ENCODE measurements at regions not wholly inside any gene's neighbourhood (a gene's known extent, or its start where the extent isn't known, plus 50 kb on each side); places are given as distances from the start of the nearest gene placed in this dataset.
A peak's percentile ranks its signal among the peaks of the same experiment; 100 is the strongest.
"Not testable (repeated sequence)": the region's sequence is repeated elsewhere in the genome, so short reads cannot be mapped to it uniquely, and the experiment has no call there.

DNA sequence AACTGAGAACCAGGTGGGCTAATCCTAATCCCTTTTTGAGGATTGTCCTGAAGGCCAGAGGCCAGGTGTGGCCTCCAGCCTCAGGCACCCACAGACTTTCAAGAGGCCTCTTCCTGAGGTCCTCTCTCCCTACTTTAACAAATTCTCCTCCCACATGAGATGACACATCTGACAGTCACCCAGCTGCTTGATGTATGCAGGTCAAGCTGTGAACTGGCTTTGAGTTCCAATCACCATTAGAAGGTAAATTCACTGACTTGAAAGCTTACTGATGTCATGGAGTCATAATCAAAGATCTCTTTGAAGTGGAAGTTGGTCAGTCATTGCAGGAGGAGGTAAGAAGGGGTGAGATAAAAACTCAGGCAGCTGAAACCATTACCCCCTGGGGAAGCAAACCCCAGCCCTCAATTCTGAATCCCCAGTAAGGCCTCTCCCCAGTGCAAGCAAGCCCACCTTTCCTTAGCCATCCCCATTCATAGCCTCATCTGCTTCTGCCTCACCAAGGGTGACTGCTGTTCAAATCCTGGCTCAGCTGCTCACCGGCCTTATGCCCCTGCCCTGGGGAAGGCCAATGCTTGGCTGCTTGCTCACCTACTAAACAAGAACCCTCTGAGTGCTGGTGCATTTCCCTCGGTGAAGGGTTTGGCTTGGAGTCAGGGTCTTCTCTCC, 196.3 kb downstream of the BCL2L11 start:
- not testable (repeated sequence) for ATAC-seq, H3K4me3 ChIP-seq

DNA sequence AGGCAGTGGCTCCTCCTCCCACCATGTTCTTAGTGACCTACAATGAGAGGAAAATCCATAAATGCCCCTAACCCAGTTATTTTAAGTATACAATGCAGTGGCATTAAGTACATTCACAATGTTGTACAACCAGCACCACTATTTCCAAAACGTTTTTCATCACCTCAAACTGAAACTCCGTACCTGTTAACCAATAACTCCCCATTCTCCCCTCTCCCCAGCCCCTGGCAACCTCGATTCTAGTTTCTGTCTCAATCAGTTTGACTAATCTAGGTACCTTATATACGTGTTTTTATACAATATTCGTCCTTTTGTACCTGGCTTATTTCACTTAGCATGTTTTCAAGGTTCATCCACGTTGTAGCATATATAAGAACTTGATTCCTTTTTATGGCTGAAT, 198.8 kb downstream of the BCL2L11 start:
- not testable (repeated sequence) for DNase-seq, FAIRE-seq
- WGBS, 2 donors, result 73 to 77% methylated on average over 2 to 3 of the region's 6 CpGs

More for the DNA sequence above, 196.3 kb downstream of the BCL2L11 start:
- H3K9me3 ChIP-seq; H3K36me3 ChIP-seq; FAIRE-seq; intact Hi-C loops (cut with DNase I); H3K27ac ChIP-seq; H3K27me3 ChIP-seq; DNase-seq; H3K4me1 ChIP-seq: not testable (repeated sequence)
- 73 to 90% methylated on average over 2 of the region's 2 CpGs for WGBS, 2 donors

DNA sequence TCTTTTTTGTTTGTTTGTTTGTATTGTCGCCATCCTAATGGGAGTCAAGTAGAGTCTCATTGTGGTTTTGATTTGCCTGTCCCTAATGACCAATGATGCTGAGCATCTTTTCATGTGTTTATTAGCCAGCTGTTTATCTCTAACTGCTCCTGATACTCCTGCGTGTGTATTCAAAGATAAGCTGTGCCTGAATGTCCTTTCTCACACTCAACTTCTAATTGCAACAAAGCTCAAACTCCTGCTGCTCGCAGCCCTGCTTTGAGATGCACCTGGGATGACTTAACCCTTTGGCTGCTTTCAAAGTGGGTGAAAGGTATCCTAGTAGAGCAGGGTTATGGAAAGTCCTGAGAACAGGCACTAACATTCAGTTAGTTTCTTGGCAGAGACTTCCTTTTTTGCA, 199.6 kb downstream of the BCL2L11 start:
- not testable (repeated sequence) for FAIRE-seq

More for the DNA sequence above, 198.8 kb downstream of the BCL2L11 start:
- H3K27ac ChIP-seq; H3K4me1 ChIP-seq; ATAC-seq; H3K4me3 ChIP-seq; intact Hi-C loops (cut with DNase I); H3K27me3 ChIP-seq; H3K36me3 ChIP-seq; H3K9me3 ChIP-seq: not testable (repeated sequence)

DNA sequence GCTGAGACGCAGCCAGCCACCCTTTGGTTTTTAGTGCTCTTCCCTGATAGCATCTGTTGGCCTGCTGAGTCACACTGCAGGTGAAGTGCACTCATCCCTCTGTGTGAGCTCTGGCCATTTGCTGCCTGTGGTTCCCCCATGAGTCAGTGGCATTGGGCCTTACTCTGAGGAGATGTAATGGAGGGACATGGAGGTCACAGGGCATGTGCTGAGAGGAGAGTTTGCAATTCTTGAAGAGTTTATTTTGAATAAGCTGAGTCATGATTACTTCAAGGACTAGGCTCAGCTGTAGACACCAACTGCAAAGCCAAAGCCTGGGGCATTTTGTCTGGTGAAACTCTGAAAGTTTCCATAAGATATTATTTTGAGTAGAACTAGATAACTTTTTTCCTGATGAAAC, 200.3 kb downstream of the BCL2L11 start:
- H3K4me3 ChIP-seq; H3K9me3 ChIP-seq; H3K4me1 ChIP-seq; intact Hi-C loops (cut with DNase I); H3K27me3 ChIP-seq; FAIRE-seq; H3K27ac ChIP-seq; H3K36me3 ChIP-seq; DNase-seq: not testable (repeated sequence)
- no CpG with 5 or more reads among the region's 1 CpG for WGBS, 2 donors
- ATAC-seq, result peak in 1 of 4 donors; percentile 25

More for the DNA sequence above, 199.6 kb downstream of the BCL2L11 start:
- DNase-seq; ATAC-seq; H3K27ac ChIP-seq; H3K4me1 ChIP-seq; H3K4me3 ChIP-seq; H3K36me3 ChIP-seq; H3K9me3 ChIP-seq; intact Hi-C loops (cut with DNase I); H3K27me3 ChIP-seq: not testable (repeated sequence)
- 59 to 65% methylated on average over 3 of the region's 3 CpGs for WGBS, 2 donors

DNA sequence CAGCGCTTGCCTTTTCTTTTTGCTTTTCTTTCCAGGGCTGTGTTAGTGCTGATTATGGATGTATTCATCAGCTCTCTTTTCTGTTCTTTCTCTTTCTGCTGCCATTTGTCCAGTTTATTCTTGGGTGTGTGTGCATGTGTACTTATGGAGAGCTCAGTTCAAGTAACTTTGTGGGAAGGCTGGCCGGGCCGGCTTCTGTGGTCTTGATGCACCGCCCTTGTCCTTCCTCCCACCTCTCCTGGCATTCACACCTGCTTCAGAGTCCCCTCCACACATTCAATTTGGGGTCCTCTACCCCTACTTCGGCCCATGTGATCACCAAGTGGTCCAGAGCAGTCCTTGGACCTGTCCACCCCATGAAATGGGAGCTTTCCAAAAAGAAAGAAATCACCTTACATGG, 202.7 kb downstream of the BCL2L11 start:
- FAIRE-seq; intact Hi-C loops (cut with DNase I); H3K36me3 ChIP-seq; H3K9me3 ChIP-seq; H3K4me3 ChIP-seq; ATAC-seq; DNase-seq; H3K4me1 ChIP-seq; H3K27me3 ChIP-seq; H3K27ac ChIP-seq: not testable (repeated sequence)
- 97 to 98% methylated on average over 3 of the region's 5 CpGs for WGBS, 2 donors

DNA sequence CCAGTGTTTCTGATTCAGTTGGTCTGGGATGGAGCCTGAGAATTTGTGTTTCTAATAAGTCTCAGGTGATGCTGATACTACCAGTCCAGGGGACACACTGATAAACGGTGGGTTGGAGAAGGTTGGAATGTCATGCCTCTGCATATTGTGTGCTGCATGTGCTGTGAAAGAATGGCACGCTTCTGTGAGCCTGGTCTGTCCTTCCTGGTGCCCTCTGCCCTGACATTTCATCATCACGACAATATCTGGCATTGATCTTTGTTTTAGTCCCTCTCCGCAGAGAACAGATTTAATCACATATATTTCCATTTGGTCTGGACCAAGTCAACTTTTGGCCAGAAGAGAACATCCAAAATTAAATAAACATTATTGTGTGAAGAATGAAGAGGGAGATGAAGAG, 207.0 kb downstream of the BCL2L11 start:
- H3K27ac ChIP-seq; H3K27me3 ChIP-seq; H3K4me1 ChIP-seq; H3K9me3 ChIP-seq; H3K4me3 ChIP-seq; H3K36me3 ChIP-seq; FAIRE-seq; ATAC-seq; intact Hi-C loops (cut with DNase I); DNase-seq: not testable (repeated sequence)
- no CpG with 5 or more reads among the region's 4 CpGs for WGBS, 2 donors

DNA sequence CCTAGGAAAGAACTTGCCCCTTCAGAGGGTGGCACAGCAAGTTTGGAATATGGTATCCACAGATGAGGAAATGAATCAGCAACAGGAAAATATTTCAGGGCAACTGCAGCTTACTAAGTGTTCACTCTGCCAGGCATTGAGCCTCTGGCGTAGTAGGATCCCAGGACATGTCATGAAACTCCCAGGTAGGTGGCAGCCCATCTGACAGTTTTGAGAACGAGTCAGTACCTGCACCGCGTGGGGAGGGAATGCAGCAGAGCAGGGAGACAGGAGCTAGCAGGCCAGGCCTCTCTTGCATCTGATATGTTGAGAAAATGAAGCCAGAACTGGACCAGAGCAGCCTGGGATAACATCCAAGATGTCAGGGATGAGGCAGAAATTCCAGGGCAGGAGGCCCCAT, 208.6 kb downstream of the BCL2L11 start:
- not testable (repeated sequence) for ATAC-seq

DNA sequence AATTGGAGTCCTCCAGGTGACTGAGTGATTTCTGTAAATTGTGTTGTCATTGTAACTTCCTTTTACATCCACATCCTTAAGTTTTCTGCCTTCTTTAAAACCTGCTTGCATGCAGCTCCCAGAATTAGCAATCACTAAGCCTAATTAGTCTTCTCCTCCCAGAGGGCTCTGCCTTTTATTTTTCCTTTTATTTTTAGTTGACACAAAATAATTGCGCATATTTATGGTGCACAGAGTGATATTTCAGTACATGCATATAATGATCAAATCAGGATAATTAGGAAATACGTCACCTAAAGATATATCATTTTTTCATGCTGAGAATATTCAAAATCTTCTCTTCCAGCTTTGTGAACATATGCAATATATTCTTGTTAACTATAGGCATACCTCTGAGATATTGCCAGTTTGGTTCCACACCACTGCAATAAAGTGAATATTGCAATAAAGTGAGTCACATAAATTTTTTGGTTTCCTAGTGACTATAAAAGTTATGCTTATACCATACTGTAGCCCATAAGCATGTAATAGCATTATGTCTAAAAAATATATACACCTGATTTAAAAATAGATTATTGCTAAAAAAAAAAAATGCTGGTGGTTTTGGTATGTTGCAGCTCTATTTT, 210.5 kb downstream of the BCL2L11 start:
- H3K27me3 ChIP-seq; H3K4me1 ChIP-seq; H3K36me3 ChIP-seq; ATAC-seq; FAIRE-seq; DNase-seq; intact Hi-C loops (cut with DNase I); H3K27ac ChIP-seq; H3K4me3 ChIP-seq; H3K9me3 ChIP-seq: not testable (repeated sequence)
- 93 to 96% methylated on average over 2 of the region's 2 CpGs for WGBS, 2 donors

More for the DNA sequence above, 208.6 kb downstream of the BCL2L11 start:
- H3K27me3 ChIP-seq; H3K36me3 ChIP-seq; H3K4me1 ChIP-seq; H3K4me3 ChIP-seq; DNase-seq; H3K27ac ChIP-seq; FAIRE-seq; H3K9me3 ChIP-seq; intact Hi-C loops (cut with DNase I): not testable (repeated sequence)
- no CpG with 5 or more reads among the region's 4 CpGs for whole genome bisulfite sequencing, 2 donors

DNA sequence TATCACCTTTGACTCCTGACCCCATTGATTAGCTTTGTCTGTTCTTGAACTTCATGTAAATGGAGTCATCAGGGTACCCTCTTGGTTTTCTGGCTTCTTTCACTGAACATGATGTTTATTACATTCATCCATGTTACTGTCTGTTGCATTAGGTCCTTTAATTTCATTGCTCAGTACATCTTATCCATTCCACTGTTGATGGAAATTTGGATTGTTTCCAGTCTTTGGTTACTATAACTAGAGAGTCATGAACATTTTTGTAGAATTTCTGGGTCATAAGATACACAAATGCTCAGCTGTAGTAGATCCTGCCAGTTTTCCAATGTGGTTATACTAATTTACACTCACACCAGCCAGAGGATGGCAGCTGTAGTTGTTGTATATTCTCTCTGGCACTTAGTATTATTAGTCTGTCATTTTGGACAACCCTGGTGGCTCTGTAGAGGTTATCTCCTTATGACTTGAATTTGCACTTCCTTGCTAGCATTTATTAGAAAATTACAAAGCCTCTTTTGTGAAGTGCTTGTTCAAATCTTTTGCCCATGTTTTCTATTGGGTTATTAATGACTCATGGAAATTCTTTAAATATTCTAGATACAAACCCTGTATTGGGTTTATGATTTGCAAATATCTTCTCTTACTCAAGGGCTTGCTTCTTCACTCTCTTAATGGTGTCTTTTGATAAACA, 214.7 kb downstream of the BCL2L11 start:
- H3K9me3 ChIP-seq; H3K4me1 ChIP-seq; H3K36me3 ChIP-seq; intact Hi-C loops (cut with DNase I); FAIRE-seq; H3K27ac ChIP-seq; H3K4me3 ChIP-seq; DNase-seq; H3K27me3 ChIP-seq: not testable (repeated sequence)
- ATAC-seq, result peak in 2 of 4 donors; percentile 63 to 67

DNA sequence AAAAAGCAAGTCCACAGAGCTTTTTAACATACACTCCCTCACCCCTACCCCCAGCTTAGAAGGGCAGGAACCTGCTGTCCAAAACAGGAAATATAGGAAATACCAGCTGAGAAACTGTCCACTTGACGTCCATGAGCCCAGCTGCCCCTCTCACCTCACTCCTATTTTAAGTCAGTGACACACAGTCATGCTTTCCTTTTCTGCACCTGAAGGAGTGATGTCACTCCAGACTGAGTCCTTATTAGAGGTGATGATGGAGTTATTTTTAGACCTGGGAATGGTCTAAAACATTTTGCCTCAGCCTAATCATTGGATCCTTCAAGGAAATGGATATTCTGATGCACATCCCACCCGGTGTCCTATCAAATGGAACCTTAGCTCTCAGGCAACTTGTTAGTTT, 217.8 kb downstream of the BCL2L11 start:
- H3K27ac ChIP-seq; H3K4me1 ChIP-seq; H3K4me3 ChIP-seq; FAIRE-seq; DNase-seq; ATAC-seq; H3K36me3 ChIP-seq; H3K9me3 ChIP-seq; intact Hi-C loops (cut with DNase I); H3K27me3 ChIP-seq: not testable (repeated sequence)
- no CpG with 5 or more reads among the region's 2 CpGs for WGBS, 2 donors

DNA sequence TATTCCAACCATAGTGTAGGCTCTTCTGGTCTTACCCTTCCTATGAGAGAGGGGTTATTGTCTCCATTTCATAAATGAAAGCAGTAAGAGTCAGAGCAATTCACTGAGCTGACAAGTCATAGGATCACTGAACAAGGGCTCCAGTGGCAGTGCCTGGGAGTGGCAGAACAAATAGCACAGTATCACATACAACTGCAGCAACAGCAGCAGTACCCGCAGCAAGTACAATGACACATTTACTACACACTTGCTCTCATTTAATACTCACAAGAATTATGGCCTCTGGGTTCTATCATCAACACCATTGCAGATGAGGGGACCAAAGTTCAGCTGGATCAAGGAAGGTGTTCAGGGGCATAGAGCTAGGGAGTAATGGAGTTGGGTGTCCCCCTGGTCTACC, 218.8 kb downstream of the BCL2L11 start:
- H3K4me1 ChIP-seq; intact Hi-C loops (cut with DNase I); H3K9me3 ChIP-seq; H3K27ac ChIP-seq; FAIRE-seq; H3K36me3 ChIP-seq; H3K4me3 ChIP-seq; DNase-seq; ATAC-seq; H3K27me3 ChIP-seq: not testable (repeated sequence)
- no CpG with 5 or more reads among the region's 1 CpG for WGBS, 2 donors

DNA sequence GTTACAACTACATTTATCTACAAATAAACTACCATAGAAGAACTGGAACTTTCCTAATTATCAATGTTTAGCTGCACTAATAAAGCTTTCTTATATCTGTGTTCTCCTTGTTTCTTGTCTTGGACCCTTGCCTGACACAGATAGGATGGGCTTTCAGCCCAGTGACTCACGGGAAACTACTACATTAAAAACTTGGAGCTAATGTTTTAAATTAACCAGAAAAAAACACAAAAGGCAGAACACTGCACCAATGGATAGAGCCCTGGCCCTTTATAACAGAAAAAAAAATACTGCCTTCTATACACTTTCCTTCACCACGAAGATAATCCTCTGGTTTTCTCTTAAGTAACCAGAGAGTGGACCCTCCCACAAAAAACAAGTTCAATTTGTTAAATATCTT, 223.9 kb downstream of the BCL2L11 start:
- H3K36me3 ChIP-seq; ATAC-seq; DNase-seq; intact Hi-C loops (cut with DNase I); H3K4me3 ChIP-seq; H3K27ac ChIP-seq; H3K4me1 ChIP-seq; FAIRE-seq; H3K27me3 ChIP-seq; H3K9me3 ChIP-seq: not testable (repeated sequence)
- 31% methylated on average over 1 to 2 of the region's 2 CpGs for WGBS, 2 donors
